ENCODE measurements at regions not wholly inside any gene's neighbourhood (a gene's known extent, or its start where the extent isn't known, plus 50 kb on each side); places are given as distances from the start of the nearest gene placed in this dataset.
"Not testable (repeated sequence)": the region's sequence is repeated elsewhere in the genome, so short reads cannot be mapped to it uniquely, and the experiment has no call there.

DNA sequence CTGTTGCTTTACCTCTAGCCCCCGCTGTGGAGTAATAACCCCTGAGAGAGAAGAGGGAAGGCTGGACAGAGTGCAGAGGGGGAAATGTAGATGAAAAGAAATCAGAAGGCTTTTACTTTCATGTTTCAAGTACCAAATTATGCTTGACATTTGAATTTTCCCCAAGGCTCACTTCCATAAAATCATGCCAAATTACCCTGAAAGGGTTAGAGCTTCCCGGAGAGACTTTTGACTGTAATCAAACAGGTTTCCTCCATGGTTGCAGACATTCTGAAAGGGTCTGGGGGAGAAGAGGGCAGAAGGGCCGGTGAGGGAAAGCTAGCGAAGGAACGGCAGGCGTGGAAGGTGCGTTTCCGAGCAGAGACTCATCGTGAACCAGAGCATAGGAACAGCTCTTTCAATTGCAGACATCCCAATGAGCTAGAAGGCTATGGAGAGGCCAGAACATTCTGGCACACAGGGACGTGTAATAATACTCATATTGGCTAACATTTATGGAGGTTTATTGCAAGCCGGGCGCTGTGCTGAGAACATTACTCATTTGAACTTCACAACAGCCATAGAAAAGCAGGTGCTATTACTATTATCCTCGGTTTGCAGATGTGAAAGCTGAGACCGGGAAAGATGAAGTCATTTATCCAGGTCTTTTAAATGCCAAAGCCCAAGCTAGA, 620.8 kb upstream of the AUTS2 start:
- Mint-ChIP-seq H3K4me3 (ENCODE audit: unreplicated experiment) (no peak overlapping the region), H3K4me1 (ENCODE audit: unreplicated experiment) (no peaks in the 10 kb centered on the region), H3K27me3 (ENCODE audit: unreplicated experiment) (peaks cover 2% of the 10 kb centered on the region), H3K27ac (ENCODE audit: unreplicated experiment) (no peak overlapping the region), H3K36me3 (ENCODE audit: low read depth, unreplicated experiment) (no peaks in the 10 kb centered on the region), H3K9me3 (ENCODE audit: unreplicated experiment) (peaks cover 49% of the 10 kb centered on the region)
- DNase-seq (ENCODE audit: low spot score): no peak
- TF ChIP-seq, protein P1, sequence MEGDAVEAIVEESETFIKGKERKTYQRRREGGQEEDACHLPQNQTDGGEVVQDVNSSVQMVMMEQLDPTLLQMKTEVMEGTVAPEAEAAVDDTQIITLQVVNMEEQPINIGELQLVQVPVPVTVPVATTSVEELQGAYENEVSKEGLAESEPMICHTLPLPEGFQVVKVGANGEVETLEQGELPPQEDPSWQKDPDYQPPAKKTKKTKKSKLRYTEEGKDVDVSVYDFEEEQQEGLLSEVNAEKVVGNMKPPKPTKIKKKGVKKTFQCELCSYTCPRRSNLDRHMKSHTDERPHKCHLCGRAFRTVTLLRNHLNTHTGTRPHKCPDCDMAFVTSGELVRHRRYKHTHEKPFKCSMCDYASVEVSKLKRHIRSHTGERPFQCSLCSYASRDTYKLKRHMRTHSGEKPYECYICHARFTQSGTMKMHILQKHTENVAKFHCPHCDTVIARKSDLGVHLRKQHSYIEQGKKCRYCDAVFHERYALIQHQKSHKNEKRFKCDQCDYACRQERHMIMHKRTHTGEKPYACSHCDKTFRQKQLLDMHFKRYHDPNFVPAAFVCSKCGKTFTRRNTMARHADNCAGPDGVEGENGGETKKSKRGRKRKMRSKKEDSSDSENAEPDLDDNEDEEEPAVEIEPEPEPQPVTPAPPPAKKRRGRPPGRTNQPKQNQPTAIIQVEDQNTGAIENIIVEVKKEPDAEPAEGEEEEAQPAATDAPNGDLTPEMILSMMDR (IDR thresholded peaks at IDR 0.05; ENCODE audit: unreplicated experiment): no peak

GRCh38 chr7:68978710-68979109, 619.6 kb upstream of the AUTS2 start:
- Mint-ChIP-seq H3K9me3 (ENCODE audit: unreplicated experiment) (peaks cover 45% of the 10 kb centered on the region), H3K4me3 (ENCODE audit: unreplicated experiment) (no peak overlapping the region), H3K27ac (ENCODE audit: unreplicated experiment) (no peak overlapping the region), H3K27me3 (ENCODE audit: unreplicated experiment) (peaks cover 2% of the 10 kb centered on the region), H3K36me3 (ENCODE audit: low read depth, unreplicated experiment) (peaks cover 4% of the 10 kb centered on the region), H3K4me1 (ENCODE audit: unreplicated experiment) (no peaks in the 10 kb centered on the region)
- TF ChIP-seq, protein P1 (IDR thresholded peaks at IDR 0.05; ENCODE audit: unreplicated experiment): no peak
- DNase-seq (ENCODE audit: low spot score): no peak

GRCh38 chr7:68980011-68980410, 618.3 kb upstream of the AUTS2 start:
- no peak overlapping the region for H3K4me3 Mint-ChIP-seq (ENCODE audit: unreplicated experiment)
- no peak overlapping the region for H3K27ac Mint-ChIP-seq (ENCODE audit: unreplicated experiment)
- peaks cover 2% of the 10 kb centered on the region for H3K27me3 Mint-ChIP-seq (ENCODE audit: unreplicated experiment)
- no peak for DNase-seq (ENCODE audit: low spot score)
- no peaks in the 10 kb centered on the region for H3K4me1 Mint-ChIP-seq (ENCODE audit: unreplicated experiment)
- H3K36me3 Mint-ChIP-seq (ENCODE audit: low read depth, unreplicated experiment): peaks cover 4% of the 10 kb centered on the region
- peaks cover 41% of the 10 kb centered on the region for H3K9me3 Mint-ChIP-seq (ENCODE audit: unreplicated experiment)
- TF ChIP-seq, protein P1 (IDR thresholded peaks at IDR 0.05; ENCODE audit: unreplicated experiment): no peak

- H3K27ac Mint-ChIP-seq (ENCODE audit: unreplicated experiment); H3K4me3 Mint-ChIP-seq (ENCODE audit: unreplicated experiment); DNase-seq (ENCODE audit: low spot score); H3K4me1 Mint-ChIP-seq (ENCODE audit: unreplicated experiment); H3K27me3 Mint-ChIP-seq (ENCODE audit: unreplicated experiment); H3K36me3 Mint-ChIP-seq (ENCODE audit: low read depth, unreplicated experiment): not testable (repeated sequence)
- peaks cover 45% of the 10 kb centered on the region for H3K9me3 Mint-ChIP-seq (ENCODE audit: unreplicated experiment)
These were observed 617.8 kb upstream of the AUTS2 start for GRCh38 chr7:68980432-68980831.

- TF ChIP-seq, protein P1 (IDR thresholded peaks at IDR 0.05; ENCODE audit: unreplicated experiment): no peak
- DNase-seq (ENCODE audit: low spot score): no peak
- H3K4me3 Mint-ChIP-seq (ENCODE audit: unreplicated experiment): no peak overlapping the region
- H3K27ac Mint-ChIP-seq (ENCODE audit: unreplicated experiment): no peak overlapping the region
- H3K4me1 Mint-ChIP-seq (ENCODE audit: unreplicated experiment): no peaks in the 10 kb centered on the region
- H3K27me3 Mint-ChIP-seq (ENCODE audit: unreplicated experiment): peaks cover 2% of the 10 kb centered on the region
- H3K36me3 Mint-ChIP-seq (ENCODE audit: low read depth, unreplicated experiment): peaks cover 8% of the 10 kb centered on the region
- H3K9me3 Mint-ChIP-seq (ENCODE audit: unreplicated experiment): peaks cover 51% of the 10 kb centered on the region
These were observed 614.0 kb upstream of the AUTS2 start for GRCh38 chr7:68984306-68984705.
